ENCODE measurements at regions not wholly inside any gene's neighbourhood (a gene's known extent, or its start where the extent isn't known, plus 50 kb on each side); places are given as distances from the start of the nearest gene placed in this dataset.

DNA sequence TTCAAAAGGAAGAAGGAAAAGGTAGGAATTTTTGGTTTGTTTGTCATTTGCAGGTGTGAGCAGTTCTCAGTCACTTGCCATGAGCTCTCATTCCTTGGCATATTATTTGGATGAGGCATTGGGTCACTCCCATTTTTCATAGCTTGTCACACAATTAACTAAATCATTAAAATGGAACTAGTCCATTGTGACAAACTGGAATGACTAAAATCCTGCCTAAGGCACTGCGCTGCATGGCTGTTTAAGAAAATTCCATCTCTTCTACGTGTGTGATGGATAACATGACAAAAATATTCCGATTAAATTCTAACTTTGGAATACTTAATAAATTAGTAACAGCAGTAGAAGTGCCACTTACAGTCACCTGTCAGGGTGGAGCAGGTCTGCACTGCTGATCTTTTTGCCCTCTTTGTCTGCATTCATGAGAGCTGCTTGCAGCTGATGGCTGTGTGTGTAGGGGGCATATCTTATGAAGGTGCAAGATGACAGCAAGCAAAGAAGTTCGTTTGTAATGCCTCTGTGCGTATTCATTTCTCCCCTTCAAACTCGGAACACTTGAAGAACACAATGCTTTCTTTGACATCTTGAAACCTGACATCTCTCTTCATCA, 1292.6 kb upstream of the MAP3K7 start:
- 83% methylated on average over 6 of the region's 6 CpGs for WGBS
- H3K27ac ChIP-seq (ENCODE audit: low read depth) = no peak overlapping the region
- H3K36me3 ChIP-seq (ENCODE audit: insufficient read depth) = no peaks in the 10 kb centered on the region
- no peak for DNase-seq (ENCODE audit: extremely low spot score)
- H3K4me3 ChIP-seq (ENCODE audit: low read depth, low read length) = no peak overlapping the region
- H3K4me1 ChIP-seq (ENCODE audit: insufficient read depth) = no peaks in the 10 kb centered on the region

DNA sequence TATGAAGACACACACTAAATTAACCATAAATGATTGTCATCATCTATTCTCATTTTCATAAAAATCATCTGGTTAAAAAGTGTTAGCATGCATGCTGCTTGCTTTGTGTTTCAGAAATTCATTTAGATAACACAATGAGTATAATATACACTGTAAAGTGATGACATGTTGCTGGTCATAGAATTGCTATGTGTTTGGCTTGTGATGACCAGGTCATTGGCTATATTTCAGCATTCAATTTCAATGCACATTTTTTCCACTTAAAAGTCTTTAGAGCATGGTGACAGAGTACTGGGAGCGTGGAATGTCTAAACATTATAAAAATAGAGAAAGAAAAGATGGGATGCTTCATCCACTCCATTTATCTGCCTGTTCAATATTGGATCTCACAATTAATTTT, 1291.1 kb upstream of the MAP3K7 start:
- H3K4me3 ChIP-seq (ENCODE audit: low read depth, low read length) = no peak overlapping the region
- 47% methylated on average over 1 of the region's 1 CpG for whole genome bisulfite sequencing
- no peaks in the 10 kb centered on the region for H3K36me3 ChIP-seq (ENCODE audit: insufficient read depth)
- no peak for DNase-seq (ENCODE audit: extremely low spot score)
- no peak overlapping the region for H3K27ac ChIP-seq (ENCODE audit: low read depth)
- H3K4me1 ChIP-seq (ENCODE audit: insufficient read depth) = no peaks in the 10 kb centered on the region

DNA sequence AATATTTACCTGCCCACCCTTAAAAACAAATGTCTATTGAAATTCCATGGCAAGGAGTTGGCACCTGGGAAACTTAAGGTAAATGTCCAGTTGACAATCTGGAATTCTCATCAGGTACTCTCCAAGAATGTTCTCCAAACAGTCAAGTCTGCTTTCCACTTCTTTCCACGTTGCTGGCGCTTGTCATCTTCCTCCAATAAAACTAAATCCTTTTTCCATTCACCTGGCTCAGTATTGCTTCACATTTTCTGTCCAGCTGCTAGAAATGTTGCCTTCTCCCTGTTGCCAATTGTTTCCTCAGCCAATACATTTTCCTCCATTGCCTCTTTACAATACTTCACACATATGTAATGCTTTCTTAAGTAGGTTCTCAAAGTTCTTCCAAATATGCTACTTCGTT, 1288.1 kb upstream of the MAP3K7 start:
- Histone ChIP-seq H3K27ac (ENCODE audit: low read depth) (no peak overlapping the region), H3K4me1 (ENCODE audit: insufficient read depth) (no peaks in the 10 kb centered on the region), H3K4me3 (ENCODE audit: low read depth, low read length) (no peak overlapping the region), H3K36me3 (ENCODE audit: insufficient read depth) (no peaks in the 10 kb centered on the region)
- WGBS = 70% methylated on average over 3 of the region's 3 CpGs
- no peak for DNase-seq (ENCODE audit: extremely low spot score)

DNA sequence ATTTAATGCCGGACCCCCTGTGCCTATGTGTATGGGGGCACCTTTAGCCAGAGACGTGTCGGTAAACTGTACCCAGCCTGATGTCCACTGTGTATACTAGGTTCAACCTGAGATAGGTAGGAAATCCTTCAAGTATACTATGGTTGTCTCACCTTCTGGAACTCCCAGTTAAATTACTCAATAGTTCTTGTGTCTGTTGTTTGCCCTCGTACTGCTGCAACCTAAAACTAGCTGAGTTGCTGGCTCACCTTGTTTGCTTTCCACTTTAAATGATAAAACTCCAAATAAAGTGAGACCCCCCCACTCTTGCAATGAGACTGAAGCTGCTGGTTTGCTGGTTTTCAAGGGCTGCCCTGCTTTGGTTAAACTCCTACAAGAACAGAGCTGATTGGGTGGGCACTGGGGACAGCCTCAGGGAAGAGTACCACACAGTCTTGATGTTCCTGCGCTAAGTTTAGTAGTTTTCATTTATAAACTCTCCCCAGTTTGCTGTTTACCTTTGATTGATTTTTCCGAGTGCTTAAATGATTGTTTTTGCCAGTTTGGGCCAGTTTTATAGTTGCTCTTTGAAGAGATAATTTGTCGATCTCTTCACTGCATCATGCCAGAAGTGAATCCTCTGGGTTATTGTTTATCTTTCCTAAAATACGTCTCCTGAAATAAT, 1281.8 kb upstream of the MAP3K7 start:
- Histone ChIP-seq H3K4me1 (ENCODE audit: insufficient read depth) (no peaks in the 10 kb centered on the region), H3K27ac (ENCODE audit: low read depth) (no peak overlapping the region), H3K4me3 (ENCODE audit: low read depth, low read length) (no peak overlapping the region), H3K36me3 (ENCODE audit: insufficient read depth) (no peaks in the 10 kb centered on the region)
- 84% methylated on average over 8 of the region's 8 CpGs for WGBS
- DNase-seq (ENCODE audit: extremely low spot score) = no peak

DNA sequence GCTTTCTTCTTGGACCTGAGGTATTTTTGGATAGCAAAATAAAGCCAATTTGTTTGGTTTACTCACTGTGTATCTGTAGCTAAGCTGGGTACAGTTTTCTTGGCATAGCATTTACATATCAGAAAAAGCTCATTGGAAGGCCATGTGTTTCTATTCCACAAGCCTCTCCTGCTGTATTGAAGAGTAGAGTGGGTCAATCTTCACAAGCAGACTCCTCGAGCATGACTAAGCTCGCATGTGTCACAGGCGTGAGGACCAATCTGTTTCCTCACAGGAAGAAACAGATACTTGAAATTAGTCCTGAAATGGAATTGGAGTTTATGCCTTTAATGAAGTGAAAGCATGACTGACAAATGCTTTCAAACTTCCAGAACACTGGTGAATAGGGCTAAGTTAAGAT, 1279.0 kb upstream of the MAP3K7 start:
- DNase-seq (ENCODE audit: extremely low spot score) = no peak
- no peak overlapping the region for H3K4me3 ChIP-seq (ENCODE audit: low read depth, low read length)
- WGBS = 77% methylated on average over 3 of the region's 3 CpGs

DNA sequence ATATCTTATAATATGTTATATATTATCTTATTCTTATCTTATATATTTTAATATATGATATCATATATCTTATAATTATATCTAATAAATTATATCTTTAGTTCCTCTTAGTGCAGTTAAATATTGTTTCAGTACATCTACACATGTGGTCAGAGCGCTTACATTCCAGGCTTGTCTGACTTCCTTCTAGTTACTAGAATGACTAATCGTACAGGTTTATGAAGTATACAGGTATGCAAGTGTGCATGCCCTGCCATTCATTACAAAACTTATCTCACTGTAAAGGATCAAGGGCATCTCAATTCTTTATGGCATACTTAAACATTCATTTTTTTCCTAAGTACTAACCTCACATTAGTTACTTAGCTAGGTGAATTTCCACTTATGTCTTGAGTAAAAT, 1278.0 kb upstream of the MAP3K7 start:
- no peaks in the 10 kb centered on the region for H3K36me3 ChIP-seq (ENCODE audit: insufficient read depth)
- H3K4me3 ChIP-seq (ENCODE audit: low read depth, low read length) = no peak overlapping the region
- no peaks in the 10 kb centered on the region for H3K4me1 ChIP-seq (ENCODE audit: insufficient read depth)
- DNase-seq (ENCODE audit: extremely low spot score) = no peak
- no peak overlapping the region for H3K27ac ChIP-seq (ENCODE audit: low read depth)
- 79% methylated on average over 2 of the region's 2 CpGs for WGBS

More for the DNA sequence above, 1279.0 kb upstream of the MAP3K7 start:
- no peaks in the 10 kb centered on the region for H3K36me3 ChIP-seq (ENCODE audit: insufficient read depth)
- H3K4me1 ChIP-seq (ENCODE audit: insufficient read depth) = no peaks in the 10 kb centered on the region
- H3K27ac ChIP-seq (ENCODE audit: low read depth) = no peak overlapping the region

DNA sequence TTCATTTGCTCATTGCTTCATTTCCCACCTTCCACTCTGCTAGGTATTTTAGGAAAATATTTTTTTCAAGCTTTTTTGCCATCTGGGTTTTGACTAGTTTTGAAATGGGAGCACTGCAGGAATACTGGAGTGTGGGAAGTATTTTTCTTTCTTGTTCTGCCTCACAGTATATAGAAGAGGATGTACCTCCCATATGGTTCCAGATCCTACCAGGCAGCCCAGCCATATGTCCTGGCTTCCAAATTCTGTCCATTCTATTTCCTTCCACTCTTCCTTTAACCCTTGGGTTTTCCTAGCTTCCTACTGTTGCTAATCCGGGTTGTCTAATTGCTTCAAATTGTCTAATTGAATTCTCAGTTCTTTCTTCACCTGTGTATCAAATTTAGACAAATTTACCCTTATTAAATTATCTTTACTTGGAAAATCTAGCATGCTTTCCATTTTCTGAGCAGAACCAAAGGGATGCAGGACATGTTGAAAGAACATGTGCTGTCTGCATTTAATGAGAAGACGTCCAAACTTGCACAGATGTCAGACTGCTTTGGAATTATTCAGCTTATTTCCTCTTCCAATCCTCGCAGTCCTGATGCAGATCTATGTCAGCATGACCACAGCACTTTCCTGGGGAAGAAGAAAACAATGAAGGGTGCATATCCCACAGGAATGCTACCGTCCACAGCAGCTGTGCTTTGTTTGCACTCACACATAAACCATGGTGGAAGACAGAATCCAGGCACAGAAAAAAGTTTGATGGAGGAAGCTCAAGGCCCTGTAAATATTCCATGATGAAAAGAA, 1273.9 kb upstream of the MAP3K7 start:
- no peaks in the 10 kb centered on the region for H3K4me1 ChIP-seq (ENCODE audit: insufficient read depth)
- no peak overlapping the region for H3K27ac ChIP-seq (ENCODE audit: low read depth)
- 41% methylated on average over 4 of the region's 4 CpGs for WGBS
- H3K4me3 ChIP-seq (ENCODE audit: low read depth, low read length) = no peak overlapping the region
- no peak for DNase-seq (ENCODE audit: extremely low spot score)
- no peaks in the 10 kb centered on the region for H3K36me3 ChIP-seq (ENCODE audit: insufficient read depth)

DNA sequence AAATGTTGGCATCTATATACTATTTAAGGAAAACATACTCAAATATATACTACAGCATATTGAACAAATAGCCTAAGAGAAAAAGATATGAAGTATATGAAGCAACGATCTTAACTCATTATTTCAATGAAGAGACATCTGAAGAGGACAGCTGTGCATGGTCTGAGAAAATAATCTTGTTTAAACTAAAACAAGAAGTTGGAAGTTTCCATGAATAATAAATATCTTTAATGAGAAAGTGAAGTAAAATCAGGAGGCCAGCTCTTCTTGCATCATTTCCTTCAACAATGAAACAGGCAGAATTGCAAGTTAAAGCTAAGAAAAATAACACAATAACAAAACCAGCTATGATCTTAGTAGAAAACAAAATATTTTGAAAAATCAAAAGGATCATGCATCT, 1265.4 kb upstream of the MAP3K7 start:
- H3K4me3 ChIP-seq (ENCODE audit: low read depth, low read length) = no peak overlapping the region
- no peaks in the 10 kb centered on the region for H3K4me1 ChIP-seq (ENCODE audit: insufficient read depth)
- DNase-seq (ENCODE audit: extremely low spot score) = no peak
- H3K27ac ChIP-seq (ENCODE audit: low read depth) = no peak overlapping the region
- no peaks in the 10 kb centered on the region for H3K36me3 ChIP-seq (ENCODE audit: insufficient read depth)
- WGBS = 37% methylated on average over 1 of the region's 1 CpG

DNA sequence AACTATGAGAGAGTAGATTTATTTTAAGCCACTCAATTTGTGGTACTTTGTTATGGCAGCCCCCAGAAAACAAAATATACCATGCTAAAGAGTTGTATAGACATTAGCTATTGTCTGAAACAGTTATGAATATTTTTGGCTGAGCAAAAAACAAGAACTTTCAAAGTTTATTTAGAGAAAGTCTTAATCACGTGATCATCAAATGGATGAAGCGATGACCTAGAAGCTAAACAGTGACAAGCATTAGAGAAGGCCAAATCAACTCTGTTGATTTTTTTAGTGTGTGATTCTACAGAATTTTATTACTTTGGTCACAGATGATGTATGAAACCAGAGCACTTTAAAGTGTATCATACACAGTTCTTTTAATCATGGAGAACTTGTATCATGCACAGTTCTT, 1247.9 kb upstream of the MAP3K7 start:
- DNase-seq (ENCODE audit: extremely low spot score) = no peak
- 90% methylated on average over 2 of the region's 2 CpGs for whole genome bisulfite sequencing
- no peak overlapping the region for H3K27ac ChIP-seq (ENCODE audit: low read depth)
- no peaks in the 10 kb centered on the region for H3K4me1 ChIP-seq (ENCODE audit: insufficient read depth)
- H3K4me3 ChIP-seq (ENCODE audit: low read depth, low read length) = no peak overlapping the region
- no peaks in the 10 kb centered on the region for H3K36me3 ChIP-seq (ENCODE audit: insufficient read depth)

DNA sequence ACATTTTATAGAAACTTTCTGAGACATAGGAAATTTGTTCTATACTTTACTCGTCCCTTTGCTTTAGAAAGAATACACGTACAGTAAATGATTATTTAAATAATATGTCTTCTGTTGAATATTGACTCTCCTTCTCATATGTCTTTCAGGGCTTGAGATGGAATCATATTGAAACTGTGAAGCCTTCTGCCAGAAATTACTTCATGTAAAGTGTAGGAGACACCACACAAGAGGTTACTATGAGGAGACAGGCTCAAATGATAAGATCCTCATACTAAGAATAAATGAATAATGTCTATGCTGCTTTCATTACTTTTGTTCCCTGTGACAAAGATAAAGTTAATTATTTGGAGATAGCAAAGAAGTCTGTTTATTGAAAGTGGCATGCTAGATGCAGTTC, 1240.3 kb upstream of the MAP3K7 start:
- H3K4me3 ChIP-seq (ENCODE audit: low read depth, low read length) = no peak overlapping the region
- WGBS = 90% methylated on average over 2 of the region's 2 CpGs
- no peak overlapping the region for H3K27ac ChIP-seq (ENCODE audit: low read depth)
- H3K4me1 ChIP-seq (ENCODE audit: insufficient read depth) = no peaks in the 10 kb centered on the region
- H3K36me3 ChIP-seq (ENCODE audit: insufficient read depth) = no peaks in the 10 kb centered on the region
- no peak for DNase-seq (ENCODE audit: extremely low spot score)

DNA sequence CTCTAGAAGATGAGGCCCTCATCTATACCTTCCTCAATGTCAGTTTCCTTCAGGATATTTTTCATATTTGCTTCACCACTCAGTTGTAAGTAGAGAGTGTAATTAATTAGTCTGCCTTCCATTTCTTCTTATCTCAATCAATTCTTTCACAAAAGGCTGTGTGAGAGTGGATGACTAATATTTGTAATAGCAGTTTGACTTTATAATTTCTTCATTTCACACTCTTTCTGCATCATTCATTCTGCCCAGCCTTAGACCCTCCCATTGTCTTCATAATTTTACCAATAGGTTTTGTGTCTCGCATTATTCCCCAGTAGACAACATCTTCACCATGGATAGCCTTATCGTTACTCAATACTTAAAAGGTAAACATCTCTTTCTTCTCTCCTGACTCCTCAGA, 1239.3 kb upstream of the MAP3K7 start:
- DNase-seq (ENCODE audit: extremely low spot score) = no peak
- H3K36me3 ChIP-seq (ENCODE audit: insufficient read depth) = no peaks in the 10 kb centered on the region
- no peak overlapping the region for H3K4me3 ChIP-seq (ENCODE audit: low read depth, low read length)
- no peak overlapping the region for H3K27ac ChIP-seq (ENCODE audit: low read depth)
- 93% methylated on average over 2 of the region's 2 CpGs for WGBS
- no peaks in the 10 kb centered on the region for H3K4me1 ChIP-seq (ENCODE audit: insufficient read depth)

DNA sequence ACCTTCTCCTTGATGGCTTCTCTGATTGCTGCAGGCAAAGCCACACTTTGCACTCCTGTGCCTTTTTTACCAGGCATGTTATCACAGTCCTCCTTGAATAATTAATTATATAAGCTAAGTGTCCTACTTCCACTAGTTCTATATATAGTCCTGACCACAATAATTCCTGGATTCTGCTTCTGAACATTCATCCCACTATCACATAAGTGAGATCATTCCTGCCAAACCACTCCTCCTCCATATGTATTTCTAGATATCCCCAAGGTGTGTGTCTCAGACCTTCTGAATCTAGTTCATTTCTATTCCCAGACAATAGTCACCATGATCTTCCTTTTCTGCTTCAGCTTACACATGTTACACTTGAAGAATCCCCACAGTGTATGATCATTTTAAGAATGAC, 1237.5 kb upstream of the MAP3K7 start:
- no peaks in the 10 kb centered on the region for H3K4me1 ChIP-seq (ENCODE audit: insufficient read depth)
- no peak overlapping the region for H3K27ac ChIP-seq (ENCODE audit: low read depth)
- no peak overlapping the region for H3K4me3 ChIP-seq (ENCODE audit: low read depth, low read length)
- H3K36me3 ChIP-seq (ENCODE audit: insufficient read depth) = no peaks in the 10 kb centered on the region
- no peak for DNase-seq (ENCODE audit: extremely low spot score)

DNA sequence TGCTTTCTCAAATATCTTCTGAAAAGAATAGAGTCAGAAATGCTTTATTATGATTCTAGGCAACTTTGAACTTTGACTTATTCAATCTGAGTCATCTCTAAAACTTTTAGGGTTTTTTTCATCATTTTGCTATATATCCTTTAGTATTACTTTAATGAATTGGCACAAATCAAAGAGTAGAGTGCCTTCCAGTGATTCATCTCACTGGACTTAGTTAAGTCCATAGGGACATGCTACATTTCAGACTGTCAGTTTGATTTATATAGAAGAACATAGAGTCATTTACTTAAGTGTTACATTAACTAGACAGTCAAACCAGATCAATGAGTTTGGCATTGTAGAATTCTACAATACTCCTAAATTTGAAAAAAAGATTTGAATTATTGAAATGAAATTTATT, 1235.7 kb upstream of the MAP3K7 start:
- Histone ChIP-seq H3K36me3 (ENCODE audit: insufficient read depth) (no peaks in the 10 kb centered on the region), H3K27ac (ENCODE audit: low read depth) (no peak overlapping the region), H3K4me3 (ENCODE audit: low read depth, low read length) (no peak overlapping the region), H3K4me1 (ENCODE audit: insufficient read depth) (no peaks in the 10 kb centered on the region)
- DNase-seq (ENCODE audit: extremely low spot score) = no peak

DNA sequence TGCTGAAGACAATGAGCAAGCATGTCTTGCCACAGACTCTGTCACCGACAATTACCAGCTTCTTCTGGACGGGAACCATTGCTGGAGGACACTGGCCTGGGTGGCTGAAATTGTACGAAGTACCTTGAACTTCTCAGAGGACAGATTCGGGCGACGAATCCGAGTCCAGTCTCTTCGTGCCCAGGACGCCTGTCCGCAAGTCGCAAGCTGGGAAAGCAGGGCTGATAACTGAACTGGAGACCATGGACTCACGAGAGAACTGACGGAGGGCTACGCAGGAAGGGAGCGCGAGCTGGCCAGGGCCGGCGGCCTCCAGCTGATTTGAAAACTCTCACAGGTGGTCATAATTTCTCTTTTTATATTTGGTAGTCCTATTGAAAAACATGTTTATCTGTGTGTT, 1229.5 kb upstream of the MAP3K7 start:
- no peak overlapping the region for H3K4me3 ChIP-seq (ENCODE audit: low read depth, low read length)
- no peaks in the 10 kb centered on the region for H3K36me3 ChIP-seq (ENCODE audit: insufficient read depth)
- 98% methylated on average over 18 of the region's 18 CpGs for WGBS
- DNase-seq (ENCODE audit: extremely low spot score) = no peak
- H3K27ac ChIP-seq (ENCODE audit: low read depth) = no peak overlapping the region
- no peaks in the 10 kb centered on the region for H3K4me1 ChIP-seq (ENCODE audit: insufficient read depth)

Data from urinary bladder (tissue), 3 donors.